RPMI8226 (cell line): ENCODE measurements at regions not wholly inside any gene's neighbourhood (a gene's known extent, or its start where the extent isn't known, plus 50 kb on each side); places are given as distances from the start of the nearest gene placed in this dataset.

ENCODE experiments used
- DNase-seq: peaks from one replicate; pipeline ENCODE4 v3.0.0-alpha.2; 2015

GRCh38 chr11:20311444-20311843 is 52.1 kb upstream of the HTATIP2 start:
- DNase-seq, result no peak

GRCh38 chr11:20310596-20311394 is 52.7 kb upstream of the HTATIP2 start:
- no peak for DNase-seq

- no peak for DNase-seq
These were observed 53.4 kb upstream of the HTATIP2 start for GRCh38 chr11:20310137-20310536.

GRCh38 chr11:20309231-20310025 is 54.1 kb upstream of the HTATIP2 start:
- DNase-seq, result no peak

- DNase-seq, result no peak
These were observed 54.9 kb upstream of the HTATIP2 start for GRCh38 chr11:20308601-20309000.

DNA sequence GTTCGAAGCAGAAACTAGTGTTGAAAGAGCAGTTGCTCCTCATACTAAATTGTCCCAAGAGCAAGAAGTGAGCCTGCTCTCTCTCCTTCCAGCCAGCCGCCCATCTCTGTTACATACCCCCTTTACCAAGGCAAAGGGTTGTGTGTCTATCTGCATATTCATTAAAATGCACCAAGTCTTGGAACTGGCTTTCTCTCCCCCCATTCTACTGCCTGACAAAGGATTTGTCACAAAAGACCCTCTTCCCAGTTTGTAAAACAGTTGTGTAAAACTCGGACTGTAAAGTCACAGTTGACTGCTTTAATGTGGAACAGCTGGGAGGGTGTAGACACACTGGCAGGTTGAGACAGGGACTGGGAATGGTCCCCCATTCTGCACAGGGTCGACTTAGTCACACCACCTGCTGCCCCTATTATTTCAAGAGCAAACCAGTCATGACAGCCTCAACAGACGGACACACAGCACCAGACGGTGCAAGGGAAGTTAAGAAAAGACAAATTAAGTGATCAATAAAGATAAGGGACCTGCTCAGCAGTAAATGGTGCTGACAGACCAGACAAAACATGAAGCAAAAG is 60.0 kb upstream of the HTATIP2 start:
- DNase-seq, result no peak

GRCh38 chr11:20293992-20294391 is 69.5 kb upstream of the HTATIP2 start:
- DNase-seq, result no peak

DNA sequence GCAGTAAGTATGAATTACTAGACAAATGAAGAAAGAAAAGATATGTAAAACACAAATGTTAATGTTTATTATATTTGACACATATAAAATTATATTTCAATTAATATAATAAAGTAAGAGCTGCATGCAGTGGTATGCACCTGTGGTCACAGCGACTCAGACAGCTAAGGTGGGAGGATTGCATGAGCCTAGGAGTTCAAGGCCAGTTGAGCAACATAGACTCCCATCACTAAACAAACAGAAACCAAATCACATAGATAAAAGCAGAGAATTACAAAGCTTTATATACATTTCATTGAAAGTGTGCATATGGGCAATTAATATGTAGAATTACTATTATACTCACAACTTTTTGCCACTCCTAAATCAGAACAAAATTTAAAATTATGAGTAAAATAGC is 70.0 kb upstream of the HTATIP2 start:
- no peak for DNase-seq

GRCh38 chr11:20289732-20290131 is 73.8 kb upstream of the HTATIP2 start:
- no peak for DNase-seq

GRCh38 chr11:20283475-20283874 is 80.0 kb upstream of the HTATIP2 start:
- no peak for DNase-seq

DNA sequence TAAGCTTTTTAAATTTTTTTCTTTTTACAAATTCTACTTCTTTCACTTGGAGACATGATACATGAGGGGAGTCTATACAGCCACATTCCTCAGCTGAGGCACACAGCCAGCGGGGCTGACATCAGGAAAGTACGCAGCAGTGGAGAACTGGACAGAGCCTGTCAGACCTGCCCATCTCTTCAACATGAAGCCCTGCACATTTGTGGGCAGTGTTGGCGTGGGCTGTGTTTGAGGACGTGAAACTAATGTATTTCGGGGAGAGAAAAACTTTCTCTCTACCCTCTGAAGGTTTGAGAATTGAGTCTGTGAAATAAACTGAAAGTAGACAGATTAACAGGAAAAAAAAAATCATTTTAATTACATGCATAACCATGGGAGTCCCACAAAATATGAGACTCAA is 84.8 kb upstream of the HTATIP2 start:
- DNase-seq, result no peak

DNA sequence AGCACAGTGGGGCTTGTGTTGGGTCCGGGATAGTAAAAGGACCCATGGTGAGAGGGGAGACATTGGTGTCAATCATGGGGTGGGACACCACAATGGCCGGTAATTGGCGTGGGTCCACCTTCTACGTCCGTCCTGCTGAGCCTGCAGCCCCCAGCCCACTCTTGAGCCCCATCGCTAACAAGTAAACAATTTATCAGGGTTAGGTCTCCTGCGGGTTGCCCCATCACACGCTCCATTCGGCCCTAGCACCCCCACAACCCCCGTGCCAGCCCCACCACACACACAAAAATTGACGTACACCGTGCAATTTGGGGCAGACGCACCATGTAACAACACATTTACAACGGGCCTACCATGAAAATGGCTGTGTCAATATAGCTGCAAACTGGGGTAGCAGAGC is 86.5 kb upstream of the HTATIP2 start:
- DNase-seq, result no peak

- no peak for DNase-seq
These were observed 87.2 kb upstream of the HTATIP2 start for GRCh38 chr11:20275987-20276965.

- DNase-seq, result no peak
These were observed 89.5 kb upstream of the HTATIP2 start for GRCh38 chr11:20274031-20274430.

GRCh38 chr11:20261526-20261925 is 101.3 kb upstream of the DBX1 start:
- DNase-seq, result no peak

DNA sequence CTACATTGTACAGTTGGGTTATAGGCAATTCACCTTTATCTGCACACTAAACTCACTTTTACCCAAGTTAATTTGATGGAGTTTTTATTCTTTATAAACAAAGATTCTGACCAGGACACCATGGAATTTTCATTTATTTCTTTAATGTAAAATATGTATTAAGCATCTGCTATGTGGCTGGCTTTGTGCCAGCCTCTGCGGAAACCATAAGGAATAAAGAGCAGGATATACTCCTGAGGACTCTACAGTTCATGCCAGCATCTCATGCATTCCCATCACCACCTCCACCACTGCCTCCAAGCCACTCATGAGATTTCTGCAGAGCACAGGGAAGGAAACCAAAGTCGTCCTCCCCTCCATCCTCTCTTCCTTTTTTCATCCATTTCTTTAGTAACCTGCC is 100.0 kb upstream of the DBX1 start:
- no peak for DNase-seq

- no peak for DNase-seq
These were observed 99.2 kb upstream of the DBX1 start for GRCh38 chr11:20259506-20259905.

GRCh38 chr11:20258376-20258895 is 98.2 kb upstream of the DBX1 start:
- no peak for DNase-seq

DNA sequence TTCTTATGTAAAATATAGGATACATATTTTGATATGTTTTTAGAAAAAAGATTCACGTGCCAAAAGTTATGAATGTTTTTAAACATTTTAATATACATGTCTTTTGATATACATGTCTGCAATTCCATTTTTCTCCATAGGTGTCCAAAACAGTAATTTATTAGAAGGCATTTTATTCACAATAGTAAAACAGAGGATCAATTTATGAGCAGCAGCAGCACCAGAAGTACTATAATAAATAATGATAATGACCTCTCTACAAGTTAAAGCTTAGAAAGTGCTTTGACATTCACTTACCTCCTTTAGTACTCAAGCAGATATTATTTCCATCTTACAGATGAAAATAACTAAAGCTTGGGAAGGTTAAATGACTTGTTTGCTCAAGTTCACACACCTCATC is 96.7 kb upstream of the DBX1 start:
- no peak for DNase-seq

DNA sequence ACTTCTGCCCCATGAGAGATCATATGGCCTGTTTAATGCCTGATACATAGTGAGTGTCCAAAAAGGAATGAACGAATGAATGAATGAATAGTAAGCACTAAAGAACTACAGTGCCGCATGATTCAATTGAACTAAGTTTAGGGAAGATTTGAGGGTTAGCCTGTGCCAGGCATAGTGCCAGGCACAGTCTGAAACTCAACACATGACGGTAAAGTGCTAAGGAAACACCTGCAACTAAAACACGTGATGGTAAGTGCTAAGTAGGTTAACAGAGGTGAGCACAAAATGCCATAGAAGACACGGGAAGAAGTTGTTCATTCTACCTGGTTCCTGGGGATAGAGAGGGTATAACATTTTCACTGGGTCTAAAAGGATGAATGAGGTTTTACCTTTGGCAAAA is 93.5 kb upstream of the DBX1 start:
- DNase-seq, result peak; percentile 79

GRCh38 chr11:20251496-20251895 is 91.2 kb upstream of the DBX1 start:
- DNase-seq, result no peak

- DNase-seq, result no peak
These were observed 90.5 kb upstream of the DBX1 start for GRCh38 chr11:20250644-20251247.
